HG02588 (cell line): ENCODE measurements at regions not wholly inside any gene's neighbourhood (a gene's known extent, or its start where the extent isn't known, plus 50 kb on each side); places are given as distances from the start of the nearest gene placed in this dataset.
"Not testable (repeated sequence)": the region's sequence is repeated elsewhere in the genome, so short reads cannot be mapped to it uniquely, and the experiment has no call there.

ENCODE experiments used
- ATAC-seq: cut with Tn5 transposase; IDR thresholded peaks from one replicate; pipeline ENCODE4 v1.9.1; 2021; ENCODE audit warnings: mild to moderate bottlenecking, moderate library complexity; ENCODE audit not compliant: unreplicated experiment

GRCh38 chr4:158053801-158054200 is 119.0 kb downstream of the GASK1B start:
- ATAC-seq, result no peak

GRCh38 chr4:158053086-158053485 is 119.7 kb downstream of the GASK1B start:
- ATAC-seq, result no peak

GRCh38 chr4:158051401-158052235 is 121.2 kb downstream of the GASK1B start:
- no peak for ATAC-seq

GRCh38 chr4:158050942-158051341 is 121.9 kb downstream of the GASK1B start:
- ATAC-seq, result no peak

- ATAC-seq, result no peak
Observed at GRCh38 chr4:158046345-158046744, 126.5 kb downstream of the GASK1B start.

- ATAC-seq, result no peak
Observed at GRCh38 chr4:158043971-158044618, 128.7 kb downstream of the GASK1B start.

- ATAC-seq, result no peak
Observed at GRCh38 chr4:158042591-158043030, 130.2 kb downstream of the GASK1B start.

- no peak for ATAC-seq
Observed at GRCh38 chr4:158038718-158039117, 134.1 kb downstream of the GASK1B start.

- no peak for ATAC-seq
Observed at GRCh38 chr4:158036998-158037397, 135.8 kb downstream of the GASK1B start.

- no peak for ATAC-seq
Observed at GRCh38 chr4:158035662-158036195, 137.1 kb downstream of the GASK1B start.

GRCh38 chr4:158033416-158034120 is 139.3 kb downstream of the GASK1B start:
- ATAC-seq, result no peak

- no peak for ATAC-seq
Observed at GRCh38 chr4:158032733-158033415, 140.0 kb downstream of the GASK1B start.

- not testable (repeated sequence) for ATAC-seq
Observed at GRCh38 chr4:158028381-158028780, 144.4 kb downstream of the GASK1B start.

- no peak for ATAC-seq
Observed at GRCh38 chr4:158025131-158025530, 147.7 kb downstream of the GASK1B start.

- ATAC-seq, result no peak
Observed at GRCh38 chr4:158020734-158021346, 152.0 kb downstream of the GASK1B start.

- no peak for ATAC-seq
Observed at GRCh38 chr4:158020176-158020575, 152.6 kb downstream of the GASK1B start.

- no peak for ATAC-seq
Observed at GRCh38 chr4:158018831-158019230, 154.0 kb downstream of the GASK1B start.

- no peak for ATAC-seq
Observed at GRCh38 chr4:158018221-158018830, 154.5 kb downstream of the GASK1B start.

GRCh38 chr4:158016511-158016910 is 156.3 kb downstream of the GASK1B start:
- no peak for ATAC-seq

GRCh38 chr4:158015241-158015640 is 157.6 kb downstream of the GASK1B start:
- no peak for ATAC-seq
